IMR-90 (cell line): ENCODE measurements at regions not wholly inside any gene's neighbourhood (a gene's known extent, or its start where the extent isn't known, plus 50 kb on each side); places are given as distances from the start of the nearest gene placed in this dataset.
"Not testable (repeated sequence)": the region's sequence is repeated elsewhere in the genome, so short reads cannot be mapped to it uniquely, and the experiment has no call there.

ENCODE experiments used
- ATAC-seq: fragments of 200-7000 bp; cut with Tn5 transposase; 2 replicates; pipeline ENCODE4 v1.9.1; 2020; ENCODE audit warnings: low read depth, mild to moderate bottlenecking, moderate library complexity
- BruUV-seq: library from RNA; stranded (reverse); fragments of 400-500 nt; replicated peaks from 2 replicates; lab custom pipeline; 2021; lab: Mats Ljungman, UMichigan
- CTCF ChIA-PET: fragments of 300-600 bp; formaldehyde crosslinking; extraction: SDS; loops from one replicate; lab custom pipeline; 2021; ENCODE audit warnings: antibody characterized with exemption; lab: Yijun Ruan, JAX
- POLR2A ChIA-PET: fragments of 300-600 bp; sonication (Branson Sonifier 250); formaldehyde crosslinking; loops from one replicate; lab custom pipeline; 2022; ENCODE audit warnings: antibody characterized with exemption; ENCODE audit not compliant: unreplicated experiment; lab: Charles Lee
- DNase-seq: peaks from one replicate; pipeline ENCODE4 v3.0.0; 2013
- H2AFZ ChIP-seq: replicated peaks from 2 replicates; pipeline ENCODE3; 2013; ENCODE audit warnings: low read length, mild to moderate bottlenecking; ENCODE audit not compliant: poor library complexity
- H2AK5ac ChIP-seq: 2 replicates; pipeline ENCODE4 v1.6.1; 2013; ENCODE audit warnings: low read depth, low read length, inconsistent platforms
- H2AK9ac ChIP-seq: replicated peaks from 2 replicates; pipeline ENCODE3; 2013; ENCODE audit warnings: mild to moderate bottlenecking, low read depth, low read length, moderate library complexity; ENCODE audit not compliant: poor library complexity
- H2BK120ac ChIP-seq: 2 replicates; pipeline ENCODE4 v1.6.1; 2013; ENCODE audit warnings: low read depth, low read length, inconsistent platforms
- H2BK15ac ChIP-seq: 3 replicates; pipeline ENCODE4 v1.6.1; 2013; ENCODE audit warnings: low read depth, low read length, inconsistent platforms
- H2BK20ac ChIP-seq: 2 replicates; pipeline ENCODE4 v1.6.1; 2013; ENCODE audit warnings: low read depth, mild to moderate bottlenecking, inconsistent platforms, low read length, moderate library complexity
- H2BK5ac ChIP-seq: 2 replicates; pipeline ENCODE4 v1.6.1; 2013; ENCODE audit warnings: mild to moderate bottlenecking, low read depth, low read length, inconsistent platforms; ENCODE audit not compliant: poor library complexity, severe bottlenecking
- H3K14ac ChIP-seq: replicated peaks from 2 replicates; pipeline ENCODE4 v1.6.1; 2013; ENCODE audit warnings: low read depth, low read length, inconsistent platforms
- H3K18ac ChIP-seq: 2 replicates; pipeline ENCODE4 v1.6.1; 2013; ENCODE audit warnings: low read depth, low read length, control low read depth
- H3K23ac ChIP-seq: 2 replicates; pipeline ENCODE4 v1.6.1; 2013; ENCODE audit warnings: low read depth, low read length, inconsistent platforms
- H3K27ac ChIP-seq: 2 replicates; pipeline ENCODE4 v1.5.1; 2013; ENCODE audit warnings: mild to moderate bottlenecking, control low read depth, low read length; ENCODE audit not compliant: insufficient read depth
- H3K27me3 ChIP-seq: 2 replicates; pipeline ENCODE4 v1.6.1; 2013; ENCODE audit warnings: low read length; ENCODE audit not compliant: control insufficient read depth, insufficient read depth
- H3K36me3 ChIP-seq: 2 replicates; pipeline ENCODE4 v1.6.1; 2013; ENCODE audit warnings: low read length, mixed read lengths; ENCODE audit not compliant: control insufficient read depth, insufficient read depth
- H3K4ac ChIP-seq: 2 replicates; pipeline ENCODE4 v1.6.1; 2013; ENCODE audit warnings: low read depth, low read length, inconsistent platforms
- H3K4me1 ChIP-seq: 2 replicates; pipeline ENCODE4 v1.6.1; 2013; ENCODE audit warnings: low read length, mixed read lengths; ENCODE audit not compliant: control insufficient read depth, insufficient read depth
- H3K4me2 ChIP-seq: 2 replicates; pipeline ENCODE4 v1.6.1; 2013; ENCODE audit warnings: low read depth, mild to moderate bottlenecking, control low read depth, low read length, moderate library complexity
- H3K4me3 ChIP-seq: 2 replicates; pipeline ENCODE4 v1.5.1; 2013; ENCODE audit warnings: low read depth, mild to moderate bottlenecking, control low read depth, low read length, moderate library complexity; ENCODE audit not compliant: insufficient read depth
- H3K56ac ChIP-seq: 2 replicates; pipeline ENCODE4 v1.6.1; 2013; ENCODE audit warnings: low read length, inconsistent platforms; ENCODE audit not compliant: insufficient read depth; ENCODE audit errors: extremely low read depth
- H3K79me1 ChIP-seq, 2 experiments: 2 replicates each; pipeline ENCODE4 v1.6.1; 2013; ENCODE audit warnings: low read length in 2 of 2, inconsistent platforms in 1 of 2, low read depth in 1 of 2
- H3K9ac ChIP-seq: 2 replicates; pipeline ENCODE4 v1.6.1; 2013; ENCODE audit warnings: low read depth, low read length, control low read depth
- H3K9me1 ChIP-seq: 2 replicates; pipeline ENCODE4 v1.6.1; 2013; ENCODE audit warnings: low read length, inconsistent platforms; ENCODE audit not compliant: insufficient read depth
- H3K9me3 ChIP-seq: 2 replicates; pipeline ENCODE4 v1.6.1; 2013; ENCODE audit warnings: low read length; ENCODE audit not compliant: control insufficient read depth, insufficient read depth
- H4K20me1 ChIP-seq: 2 replicates; pipeline ENCODE4 v1.6.1; 2013; ENCODE audit warnings: low read length, inconsistent platforms; ENCODE audit not compliant: insufficient read depth
- H4K5ac ChIP-seq: 2 replicates; pipeline ENCODE4 v1.6.1; 2013; ENCODE audit warnings: mild to moderate bottlenecking, low read depth, low read length, control low read depth
- H4K8ac ChIP-seq, 2 experiments: 2 replicates each; pipeline ENCODE4 v1.6.1; 2013; ENCODE audit warnings: low read depth in 2 of 2, low read length in 2 of 2, control low read depth in 1 of 2, inconsistent platforms in 1 of 2
- H4K91ac ChIP-seq: 2 replicates; pipeline ENCODE4 v1.6.1; 2013; ENCODE audit warnings: low read depth, low read length, inconsistent platforms; ENCODE audit not compliant: insufficient read depth
- WGBS, 2 experiments: methylation state at CpG; one replicate each; pipeline versions ENCODE4 v1.1.5 to v1.1.7; 2013; ENCODE audit warnings: missing lambda C conversion rate in 2 of 2; ENCODE audit not compliant: insufficient read length in 1 of 2; ENCODE audit errors: extremely low coverage in 2 of 2; 5-methylcytosine and 5-hydroxymethylcytosine counted together
- dilution Hi-C: fragments of 300-500 bp; cut with HindIII; formaldehyde crosslinking; loops from one replicate; pipeline ENCODE4 v1.14.3; 2018; ENCODE audit warnings: low sequenced_read_pairs; ENCODE audit not compliant: unreplicated experiment
- in situ Hi-C: fragments of 300-500 bp; cut with MboI; formaldehyde crosslinking; loops from 3 replicates; pipeline ENCODE4 v1.14.3; 2019; ENCODE audit warnings: low sequenced_read_pairs, inconsistent platforms, mixed read lengths
- intact Hi-C: fragments of 100-400 bp; cut with micrococcal nuclease; formaldehyde crosslinking; loops from 2 replicates; pipeline ENCODE4 v1.10.0; 2022

DNA sequence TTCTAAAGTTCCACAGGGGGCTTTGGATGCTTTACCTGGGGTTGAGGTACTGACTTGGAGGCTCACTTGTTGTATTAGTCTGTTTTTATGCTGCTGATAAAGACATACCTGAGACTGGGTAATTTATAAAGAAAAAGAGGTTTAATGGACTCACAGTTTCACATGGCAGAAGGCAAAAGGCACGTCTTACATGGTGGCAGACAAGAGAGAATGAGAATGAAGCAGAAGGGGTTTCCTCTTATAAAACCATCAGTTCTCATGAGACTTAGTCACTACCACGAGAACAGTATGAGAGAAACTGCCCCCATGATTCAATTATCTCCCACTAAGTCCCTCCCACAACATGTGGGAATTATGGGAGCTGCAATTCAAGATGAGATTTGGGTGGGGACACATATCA, 76.8 kb upstream of the ATP5PO start:
- H4K91ac ChIP-seq, H3K79me1 ChIP-seq, H4K5ac ChIP-seq, H3K9me1 ChIP-seq, H3K27ac ChIP-seq, CTCF ChIA-PET, dilution Hi-C loops, H3K36me3 ChIP-seq, H3K56ac ChIP-seq, H2AK5ac ChIP-seq, ATAC-seq, intact Hi-C loops, BruUV-seq, H3K4me2 ChIP-seq, H2AFZ ChIP-seq, H3K4me1 ChIP-seq, H3K4me3 ChIP-seq, in situ Hi-C loops, H3K9me3 ChIP-seq, POLR2A ChIA-PET, H2BK20ac ChIP-seq, H3K4ac ChIP-seq, H2AK9ac ChIP-seq, H3K9ac ChIP-seq, H2BK15ac ChIP-seq, H3K14ac ChIP-seq, H2BK120ac ChIP-seq, H3K23ac ChIP-seq, DNase-seq, H4K8ac ChIP-seq, H4K20me1 ChIP-seq, H3K18ac ChIP-seq, H2BK5ac ChIP-seq: not testable (repeated sequence)
- peaks cover 13% of the 10 kb centered on the region for H3K27me3 ChIP-seq
- no CpG with 5 or more reads among the region's 2 CpGs for WGBS, 2 experiments
